Stimulated activated CD8-positive, alpha-beta memory T cell treated with anti-CD3 and anti-CD28 coated beads, Interleukin-12 subunit alpha, Interleukin-12 subunit beta, amount 100 ng/mL, for 1 hour (primary cell): ENCODE measurements at regions not wholly inside any gene's neighbourhood (a gene's known extent, or its start where the extent isn't known, plus 50 kb on each side); places are given as distances from the start of the nearest gene placed in this dataset.

Experiments used
- DNase-seq: peaks from one replicate; pipeline ENCODE4 v3.0.0-alpha.2; 2020; ENCODE audit warnings: low read depth

- DNase-seq: no peak
Observed at GRCh38 chr5:155866971-155867370, 460.0 kb upstream of the SGCD start.

DNA sequence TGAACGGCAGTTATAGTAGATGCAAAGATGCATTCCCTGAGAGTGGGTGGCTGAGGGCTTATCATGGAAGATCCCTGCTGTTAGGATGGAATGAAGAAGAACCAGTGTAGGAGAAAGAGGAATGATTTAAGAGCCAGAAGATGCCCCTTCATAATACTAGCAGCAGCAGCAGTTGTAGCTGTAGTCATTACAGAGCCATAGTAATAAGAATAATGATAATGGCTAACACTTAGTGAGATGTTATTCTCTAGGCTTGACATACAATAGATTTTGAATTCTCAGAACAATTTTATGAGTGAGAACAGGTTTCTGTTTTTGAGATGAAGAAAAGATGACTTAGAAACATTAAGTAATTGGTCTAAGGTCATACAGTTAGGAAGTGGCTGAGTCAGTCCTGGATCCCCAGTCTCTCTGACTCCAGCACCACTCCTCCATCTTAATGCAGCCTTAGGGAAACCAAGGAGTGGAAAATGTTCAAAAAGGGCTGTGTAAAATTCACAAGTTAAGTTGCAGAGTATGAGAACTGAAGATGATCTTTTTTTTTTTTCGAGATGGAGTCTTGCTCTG lies 459.4 kb upstream of the SGCD start:
- no peak for DNase-seq

DNA sequence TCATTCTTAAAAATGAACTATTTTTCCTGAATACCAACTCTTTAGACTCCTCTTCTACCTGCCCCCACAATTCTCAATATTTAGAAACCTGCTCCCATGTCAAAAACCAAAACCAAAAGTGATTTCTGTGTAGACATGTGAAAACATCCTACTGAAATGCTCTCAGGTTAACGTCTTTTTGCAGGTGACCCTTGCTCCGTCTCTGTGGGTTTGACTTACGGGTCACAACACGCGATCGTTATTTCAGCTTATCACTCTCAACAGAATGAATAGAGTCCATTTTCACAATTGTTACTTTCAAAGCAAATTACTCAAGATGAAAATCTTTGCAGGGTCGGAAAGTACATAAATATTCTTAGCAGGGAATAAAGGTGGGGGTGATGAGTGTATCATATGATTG lies 456.3 kb upstream of the SGCD start:
- no peak for DNase-seq

DNA sequence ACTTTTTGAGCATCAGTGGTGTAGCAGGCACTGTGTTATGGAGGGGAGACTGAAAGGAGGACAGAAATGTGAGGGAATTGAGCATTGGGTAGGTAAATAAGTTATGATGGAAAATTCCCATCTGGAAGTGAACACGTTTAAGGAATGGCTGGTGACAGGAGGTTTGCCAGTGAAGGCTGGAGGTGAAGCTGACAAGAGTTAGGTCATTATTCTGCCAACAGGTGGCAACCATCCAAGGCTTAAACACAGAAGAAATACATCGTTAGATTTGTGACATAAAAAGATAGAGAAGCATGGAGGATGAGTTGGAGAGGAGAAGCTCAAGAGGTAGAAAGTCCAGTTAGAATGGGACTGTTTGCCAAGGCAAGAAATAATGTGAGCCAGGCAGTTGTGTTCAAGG lies 455.3 kb upstream of the SGCD start:
- DNase-seq: no peak

DNA sequence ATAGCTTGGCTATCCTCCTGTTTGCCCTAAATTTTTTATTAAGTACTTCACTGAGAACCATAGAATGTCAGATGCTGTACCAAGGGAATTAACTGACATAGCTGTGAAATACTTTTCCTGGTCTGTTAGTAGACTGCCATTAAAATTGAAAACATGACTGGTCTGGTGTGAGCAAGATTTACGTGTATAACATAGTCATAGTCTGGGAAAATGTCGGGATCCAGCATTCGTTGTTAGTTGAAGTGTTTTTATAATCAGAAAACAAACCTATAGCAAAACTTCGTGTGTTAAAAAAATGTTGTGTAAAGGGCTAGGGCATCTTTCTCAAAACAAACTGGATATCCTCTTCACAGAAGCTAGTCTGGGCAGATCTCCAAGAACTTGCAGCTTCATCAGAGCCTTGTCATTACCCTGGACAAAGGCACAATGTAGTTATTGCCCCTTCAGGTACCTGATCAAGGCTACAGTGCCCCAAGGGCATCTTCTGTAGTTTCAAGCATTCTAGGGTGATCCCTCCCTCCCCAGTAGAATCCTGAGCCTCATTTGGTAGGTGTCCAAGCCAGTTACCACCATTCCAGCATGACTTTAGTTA lies 454.2 kb upstream of the SGCD start:
- DNase-seq: no peak

DNA sequence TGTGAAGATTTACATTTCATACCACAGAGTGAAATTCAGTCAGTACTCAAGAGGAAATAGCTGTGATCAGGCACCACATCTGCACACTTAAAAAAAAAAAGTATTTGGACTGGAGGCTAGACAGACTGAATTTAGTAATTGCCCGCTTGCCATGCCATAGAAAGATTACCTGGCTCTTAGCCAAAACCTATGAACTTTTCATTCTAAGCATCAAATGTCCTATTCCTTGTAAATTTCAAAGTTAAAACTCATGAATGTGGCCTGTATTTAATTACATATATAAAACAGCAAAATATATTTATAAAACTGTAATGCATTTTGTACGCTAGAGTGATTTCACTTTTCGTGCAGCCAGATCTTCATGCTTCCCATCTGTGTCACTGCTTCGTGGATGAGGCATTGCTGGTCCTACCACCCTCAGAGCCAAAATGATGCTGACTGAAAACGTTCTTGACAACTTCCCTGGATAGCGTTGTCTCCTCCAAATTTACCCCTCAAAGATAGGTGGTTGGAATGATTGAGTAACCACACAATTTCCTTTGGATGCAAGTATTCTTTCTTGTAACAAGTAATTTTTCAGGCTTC lies 447.9 kb upstream of the SGCD start:
- no peak for DNase-seq

DNA sequence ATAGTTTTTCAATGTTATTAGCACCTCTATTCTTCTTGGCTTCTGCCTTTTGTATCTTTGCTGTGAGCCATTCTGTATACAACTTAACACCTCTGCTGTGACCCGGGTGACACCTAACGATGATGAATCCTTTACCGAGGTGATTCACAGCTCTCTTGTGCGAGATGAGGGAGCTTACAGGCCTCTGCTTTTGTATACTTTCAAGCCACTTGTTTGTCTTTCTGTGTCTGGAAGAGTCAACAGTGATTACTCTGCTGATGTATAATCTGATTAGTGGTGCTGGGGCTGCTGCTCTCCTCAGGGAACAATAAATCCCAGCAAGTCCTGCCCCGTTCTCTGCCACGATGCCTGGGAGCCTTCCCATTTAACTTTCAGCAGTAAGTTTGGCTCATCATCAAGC lies 442.9 kb upstream of the SGCD start:
- no peak for DNase-seq

- DNase-seq: no peak
Observed at GRCh38 chr5:155885199-155885598, 441.8 kb upstream of the SGCD start.

DNA sequence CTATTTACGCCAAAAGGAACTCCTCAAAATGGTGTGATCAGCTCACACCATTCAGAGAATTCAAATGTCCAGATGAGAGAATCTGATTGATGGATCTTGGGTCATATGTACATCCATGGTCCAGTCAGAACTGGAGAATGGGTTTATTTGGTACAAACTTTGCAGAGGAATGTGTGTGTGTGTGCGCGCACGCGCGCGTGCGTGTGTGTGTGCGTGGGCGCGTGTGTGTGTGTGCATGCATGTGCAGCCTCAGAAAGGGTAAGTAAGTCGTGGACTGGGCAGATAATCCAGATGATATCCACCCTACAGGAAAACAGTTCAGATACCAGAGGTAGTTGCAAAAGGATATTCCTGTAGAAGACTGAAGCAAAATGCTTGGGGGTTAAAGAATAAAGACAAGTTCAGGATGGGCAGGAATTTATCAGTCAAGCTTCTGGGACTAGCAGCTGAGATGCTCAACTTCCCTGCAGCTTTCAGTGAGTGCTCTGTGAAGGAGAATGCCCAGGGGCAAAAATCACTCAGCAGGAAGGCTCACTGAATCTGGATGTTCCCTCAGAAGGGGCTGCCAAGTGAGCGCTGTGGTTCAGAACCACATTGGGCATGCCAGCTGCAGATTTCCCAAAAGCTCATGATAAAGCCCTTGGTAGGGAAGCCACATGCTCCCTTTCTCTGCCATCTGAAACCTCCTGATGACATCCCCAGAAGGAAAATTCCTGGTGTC lies 440.5 kb upstream of the SGCD start:
- DNase-seq: no peak

- DNase-seq: no peak
Observed at GRCh38 chr5:155895484-155895883, 431.5 kb upstream of the SGCD start.

GRCh38 chr5:155897761-155898160 lies 429.2 kb upstream of the SGCD start:
- no peak for DNase-seq

DNA sequence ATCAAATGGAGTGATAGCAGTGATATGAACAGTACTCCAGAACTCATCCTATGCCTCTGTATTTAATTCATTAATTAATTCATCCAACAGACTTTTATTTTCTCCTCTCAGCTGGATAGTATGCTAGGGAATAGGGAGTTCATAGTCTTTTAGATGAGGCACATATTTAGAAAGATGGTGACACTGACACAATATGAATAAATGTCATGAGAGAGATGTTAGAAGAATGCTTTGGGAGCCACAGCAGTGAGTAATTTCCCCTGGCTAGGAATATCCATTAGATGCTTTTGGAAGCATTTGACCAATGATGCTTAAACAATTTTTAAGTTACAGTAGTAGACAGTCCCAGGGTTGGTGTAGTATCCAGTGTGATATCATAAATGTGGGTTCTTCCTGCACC lies 428.7 kb upstream of the SGCD start:
- DNase-seq: no peak

GRCh38 chr5:155903791-155904190 lies 423.2 kb upstream of the SGCD start:
- no peak for DNase-seq

DNA sequence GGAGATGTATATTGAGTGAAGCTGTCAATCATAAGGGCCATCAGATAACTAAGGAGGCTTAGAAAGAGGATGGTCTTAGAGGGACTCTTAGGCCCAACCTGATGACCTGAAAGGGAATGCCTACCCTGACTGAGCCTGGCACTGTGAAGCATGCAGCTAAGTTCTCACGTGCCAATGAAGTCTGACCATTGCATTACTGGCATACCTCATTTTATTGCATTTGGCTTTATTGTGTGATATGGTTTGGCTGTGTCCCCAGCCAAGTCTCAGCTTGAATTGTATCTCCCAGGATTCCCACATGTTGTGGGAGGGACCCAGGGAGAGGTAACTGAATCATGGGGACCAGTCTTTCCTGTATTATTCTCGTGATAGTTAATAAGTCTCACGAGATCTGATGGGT lies 421.6 kb upstream of the SGCD start:
- no peak for DNase-seq

GRCh38 chr5:155906046-155906445 lies 420.9 kb upstream of the SGCD start:
- no peak for DNase-seq

DNA sequence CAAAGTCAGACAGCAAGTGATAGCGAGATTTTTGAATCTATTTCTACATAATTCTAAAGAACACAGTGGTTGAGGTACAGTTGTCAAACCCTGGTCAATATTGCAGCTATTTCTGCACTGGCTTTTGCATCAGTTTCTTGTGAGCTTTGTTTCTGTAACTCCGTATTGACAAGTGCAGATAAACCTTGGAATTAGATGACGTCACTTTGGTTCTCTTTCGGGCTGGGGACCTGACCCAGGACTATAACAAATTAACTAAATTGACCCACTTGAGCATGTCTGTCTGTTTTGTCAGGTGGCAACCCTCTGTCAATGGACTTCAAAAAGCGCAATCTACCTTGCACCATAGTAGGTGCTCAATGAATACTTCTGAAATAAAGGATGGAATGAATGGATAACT lies 418.4 kb upstream of the SGCD start:
- DNase-seq: no peak

DNA sequence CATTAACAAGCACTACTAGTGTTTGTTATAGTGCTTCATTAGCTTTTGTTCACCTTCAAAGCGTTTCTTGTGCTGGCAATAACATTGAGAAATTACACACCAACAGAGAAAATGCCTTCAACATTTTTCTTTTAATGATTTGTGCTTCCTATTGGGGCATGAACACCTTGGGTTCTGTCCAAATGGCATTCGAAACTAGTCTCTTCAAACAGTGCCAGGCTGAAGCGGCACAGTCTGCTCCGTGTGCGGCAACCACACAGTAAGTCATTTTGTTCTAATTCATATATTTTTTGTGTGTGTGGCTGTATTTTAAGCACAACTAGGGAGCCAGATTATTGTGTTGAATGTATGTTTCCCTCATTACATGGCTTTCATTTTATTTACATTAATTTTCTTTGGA lies 414.7 kb upstream of the SGCD start:
- DNase-seq: no peak

DNA sequence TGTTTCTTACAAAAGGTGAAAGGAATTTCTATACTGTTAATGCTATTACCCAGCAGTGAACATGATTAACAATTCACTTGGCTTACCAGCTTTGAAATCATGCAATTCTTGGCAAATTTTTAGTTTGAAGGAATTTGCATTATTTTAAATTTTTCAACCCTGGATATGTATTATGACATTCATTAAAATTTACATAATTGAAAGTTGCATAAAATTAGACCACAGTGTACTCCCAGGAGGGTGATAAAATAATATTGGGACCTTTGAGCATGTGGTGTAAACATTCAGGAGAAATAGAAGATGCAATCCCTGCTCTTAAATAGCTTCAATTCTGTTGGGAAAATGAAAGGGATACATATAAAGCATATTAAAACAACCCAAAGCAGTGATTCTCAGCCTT lies 412.2 kb upstream of the SGCD start:
- DNase-seq: no peak

DNA sequence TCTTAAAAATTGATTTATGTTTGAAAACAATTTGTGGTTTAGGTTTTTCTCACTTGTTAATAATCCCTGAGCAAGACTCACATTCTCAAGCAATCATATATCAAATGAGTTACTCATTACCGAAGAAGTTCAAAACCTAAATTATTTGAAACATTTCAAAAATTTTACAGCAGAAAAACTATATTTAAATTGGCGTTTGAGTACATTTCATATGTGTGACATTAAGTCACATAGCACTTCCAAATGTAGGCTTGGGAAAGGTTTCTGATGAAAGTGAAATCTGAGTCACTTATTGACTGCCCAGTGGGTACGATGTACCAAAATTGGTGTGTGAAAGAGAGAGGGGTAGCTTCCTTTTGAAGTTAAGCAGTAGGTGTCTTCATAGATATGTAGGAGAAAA lies 411.4 kb upstream of the SGCD start:
- DNase-seq: no peak

GRCh38 chr5:155919126-155919525 lies 407.8 kb upstream of the SGCD start:
- DNase-seq: no peak

DNA sequence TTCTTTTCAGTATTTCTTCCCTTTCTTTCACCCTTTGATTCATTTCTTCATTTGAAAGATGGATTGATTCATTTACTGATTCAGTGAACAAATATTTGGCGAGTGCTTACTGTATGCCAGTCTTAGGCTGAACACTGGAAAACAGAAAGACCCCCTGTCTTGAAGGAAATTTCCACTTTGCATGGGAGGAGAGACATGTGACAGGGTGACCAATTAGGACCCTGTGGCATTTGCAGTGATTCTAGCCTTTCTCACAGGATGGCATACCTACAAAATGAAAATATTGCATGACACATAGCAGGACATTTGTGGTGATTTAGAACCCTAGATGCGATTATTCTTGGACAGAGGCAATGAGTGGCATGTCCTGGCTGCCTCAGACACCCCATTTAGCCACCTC lies 407.2 kb upstream of the SGCD start:
- no peak for DNase-seq

DNA sequence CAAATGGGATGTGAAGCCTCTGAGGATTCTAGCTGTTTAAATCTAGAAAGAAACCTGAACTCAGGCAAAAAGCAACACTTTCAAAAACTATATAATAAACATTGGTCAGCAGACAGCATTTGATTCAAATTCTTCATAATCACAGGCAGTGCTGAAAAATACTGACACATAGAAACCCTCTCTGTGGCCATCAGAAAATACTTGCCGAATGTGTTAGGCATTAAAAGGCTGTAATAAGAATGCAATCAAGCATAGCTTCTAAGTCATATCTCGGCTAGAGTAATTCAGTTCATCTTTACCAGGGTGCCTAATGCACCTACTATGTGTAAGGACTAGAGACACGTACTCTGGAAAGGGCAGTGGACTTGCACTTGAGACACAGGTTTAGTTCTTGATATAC lies 405.3 kb upstream of the SGCD start:
- DNase-seq: no peak

DNA sequence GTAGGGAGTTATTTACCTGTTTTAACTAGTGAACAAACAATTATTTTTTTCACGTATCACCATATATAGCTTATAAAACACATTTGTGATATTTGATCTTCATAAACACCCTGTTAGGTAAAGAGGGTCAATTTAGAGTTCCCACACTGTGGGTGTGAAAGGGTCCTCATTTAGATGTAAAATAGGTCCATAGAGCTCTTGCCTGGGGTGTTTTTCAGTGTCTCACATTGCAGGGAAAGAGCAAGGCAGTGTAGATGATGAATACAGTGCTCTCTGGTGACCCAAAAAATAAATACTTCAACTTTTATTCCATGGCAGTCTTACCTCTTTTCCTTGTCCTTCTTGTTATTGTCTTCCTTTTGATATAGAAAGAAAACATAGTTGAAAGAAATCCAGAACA lies 403.2 kb upstream of the SGCD start:
- DNase-seq: no peak

DNA sequence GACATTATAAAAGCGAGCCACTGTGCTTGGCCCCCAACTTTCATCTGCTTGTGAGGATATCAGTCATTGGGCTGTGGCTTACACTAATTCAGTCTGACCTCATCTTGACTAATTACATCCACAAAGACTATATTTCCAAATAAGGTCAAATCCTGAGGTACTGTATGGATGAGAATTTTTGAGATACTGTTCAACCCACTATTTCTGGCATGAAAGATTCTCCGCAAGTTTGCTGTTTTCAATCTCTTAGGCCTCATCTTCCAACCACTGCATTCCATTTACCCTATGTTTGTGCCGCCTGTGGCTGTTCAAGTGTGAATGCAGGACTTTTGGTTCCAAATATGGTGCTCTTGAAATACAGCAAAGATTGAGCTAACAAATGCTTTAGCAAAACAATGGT lies 400.9 kb upstream of the SGCD start:
- no peak for DNase-seq
